SK-N-SH treated with all-trans-retinoic acid at 6 μM for 48 hours (cell line): ENCODE measurements at regions not wholly inside any gene's neighbourhood (a gene's known extent, or its start where the extent isn't known, plus 50 kb on each side); places are given as distances from the start of the nearest gene placed in this dataset.

Source experiments
- PATZ1 ChIP-seq: fragments of 250-450 bp; sonication (Bioruptor Pico); IDR thresholded peaks from 2 replicates; pipeline ENCODE4 v1.8.0; 2020; ENCODE audit warnings: mild to moderate bottlenecking, moderate library complexity, borderline replicate concordance
- RARB ChIP-seq: fragments of 250-450 bp; sonication (Bioruptor Pico); IDR thresholded peaks from 2 replicates; pipeline ENCODE4 v1.8.0; 2021; ENCODE audit warnings: mild to moderate bottlenecking, moderate library complexity
- TSHZ2 ChIP-seq: fragments of 250-450 bp; sonication (Bioruptor Pico); IDR thresholded peaks from 2 replicates; pipeline ENCODE4 v1.5.0; 2020; ENCODE audit warnings: mild to moderate bottlenecking, moderate library complexity
- ZC3H10 ChIP-seq: fragments of 250-450 bp; sonication (Bioruptor Pico); IDR thresholded peaks from 2 replicates; pipeline ENCODE4 v1.5.1; 2021; ENCODE audit warnings: mild to moderate bottlenecking, moderate library complexity
- ZFP30 ChIP-seq: fragments of 450-650 bp; formaldehyde crosslinking; IDR thresholded peaks from 2 replicates; pipeline ENCODE4 v1.5.0; 2022; ENCODE audit warnings: mild to moderate bottlenecking, moderate library complexity
- ZNF565 ChIP-seq: fragments of 450-650 bp; formaldehyde crosslinking; conservative IDR thresholded peaks from 2 replicates; pipeline ENCODE4 v1.5.0; 2020; ENCODE audit warnings: low read depth, mild to moderate bottlenecking, moderate library complexity

- TF ChIP-seq RARB (CRISPR knock-in tag) (no peak), ZFP30 (no peak), ZNF565 (CRISPR knock-in tag) (no peak), TSHZ2 (CRISPR knock-in tag) (no peak), ZC3H10 (CRISPR knock-in tag) (no peak), PATZ1 (CRISPR knock-in tag) (no peak)
Measured at GRCh38 chr12:91643763-91644162, 461.1 kb upstream of the DCN start.
